CD14-positive monocyte (primary cell): ENCODE measurements at regions not wholly inside any gene's neighbourhood (a gene's known extent, or its start where the extent isn't known, plus 50 kb on each side); places are given as distances from the start of the nearest gene placed in this dataset.

Source experiments
- DNase-seq, 3 donors: peaks; one replicate each; pipeline ENCODE4 v3.0.0-alpha.2; 2011 to 2022
- H2AFZ ChIP-seq: 2 replicates; pipeline ENCODE4 v1.6.0; 2012; ENCODE audit warnings: mild to moderate bottlenecking, low read depth, low read length, inconsistent platforms; ENCODE audit not compliant: insufficient read depth, poor library complexity, severe bottlenecking
- H3K27ac ChIP-seq, 2 donors: 1 replicate in 1 of 2; 2 replicates in 1 of 2; pipeline ENCODE4 v1.5.1; 2012 to 2013; ENCODE audit warnings: low read length in 2 of 2, control low read depth in 1 of 2, inconsistent platforms in 1 of 2, low read depth in 1 of 2, mild to moderate bottlenecking in 1 of 2
- H3K27me3 ChIP-seq, 2 donors: one replicate each; pipeline versions ENCODE4 v1.6.0 to v1.6.1; 2011 to 2013; ENCODE audit warnings: low read length in 2 of 2; ENCODE audit not compliant: control insufficient read depth in 2 of 2, insufficient read depth in 2 of 2
- H3K36me3 ChIP-seq, 2 donors: replicated peaks in 1 of 2; 1 replicate in 1 of 2; 2 replicates in 1 of 2; pipeline versions ENCODE4 v1.5.1 to v1.6.1; 2012 to 2013; ENCODE audit warnings: low read length in 2 of 2, control low read depth in 1 of 2, inconsistent platforms in 1 of 2, mild to moderate bottlenecking in 1 of 2; ENCODE audit not compliant: insufficient read depth in 2 of 2, control insufficient read depth in 1 of 2
- H3K4me1 ChIP-seq, 2 donors: 1 replicate in 1 of 2; 2 replicates in 1 of 2; pipeline versions ENCODE4 v1.5.1 to v1.6.1; 2012 to 2013; ENCODE audit warnings: low read length in 2 of 2, control low read depth in 1 of 2, inconsistent platforms in 1 of 2, mild to moderate bottlenecking in 1 of 2, moderate library complexity in 1 of 2; ENCODE audit not compliant: insufficient read depth in 2 of 2, control insufficient read depth in 1 of 2
- H3K4me2 ChIP-seq: replicated peaks from 2 replicates; pipeline ENCODE3; 2012; ENCODE audit warnings: low read length, moderate library complexity, mild to moderate bottlenecking; ENCODE audit not compliant: poor library complexity, severe bottlenecking; ENCODE audit errors: extremely low read depth
- H3K4me3 ChIP-seq, 3 experiments: fragments of 200-600 bp in 1 of 3; sonication (generic) in 1 of 3; replicated peaks in 1 of 3; 1 replicate in 2 of 3; 2 replicates in 1 of 3; pipeline ENCODE4 v1.5.1; 2011 to 2013; ENCODE audit warnings: low read length in 3 of 3, mild to moderate bottlenecking in 3 of 3, control low read depth in 2 of 3, low read depth in 2 of 3, inconsistent platforms in 1 of 3, moderate library complexity in 1 of 3
- H3K79me2 ChIP-seq: 2 replicates; pipeline ENCODE4 v1.6.0; 2012; ENCODE audit warnings: mild to moderate bottlenecking, control low read depth, inconsistent platforms, low read length, moderate library complexity; ENCODE audit not compliant: insufficient read depth
- H3K9ac ChIP-seq: 2 replicates; pipeline ENCODE4 v1.6.0; 2017; ENCODE audit warnings: low read length, mild to moderate bottlenecking; ENCODE audit not compliant: insufficient read depth, poor library complexity, severe bottlenecking
- H3K9me3 ChIP-seq, 2 donors: replicated peaks in 1 of 2; 1 replicate in 1 of 2; 2 replicates in 1 of 2; pipeline versions ENCODE4 v1.5.1 to v1.6.1; 2012 to 2013; ENCODE audit warnings: low read length in 2 of 2, control low read depth in 1 of 2; ENCODE audit not compliant: control insufficient read depth in 1 of 2, insufficient read depth in 1 of 2
- H4K20me1 ChIP-seq: 2 replicates; pipeline ENCODE4 v1.6.0; 2012; ENCODE audit warnings: mild to moderate bottlenecking, low read length, control low read depth, moderate library complexity; ENCODE audit not compliant: insufficient read depth
- H3K27ac Mint-ChIP-seq, 7 donors: one replicate each; pipeline ENCODE4 v1.8.0; 2020; ENCODE audit warnings: mild to moderate bottlenecking in 7 of 7, mixed read lengths in 7 of 7, moderate library complexity in 6 of 7, inconsistent platforms in 2 of 7
- H3K27me3 Mint-ChIP-seq, 3 donors: one replicate each; pipeline ENCODE4 v1.8.0; 2021 to 2022; ENCODE audit warnings: low read depth in 3 of 3, mild to moderate bottlenecking in 3 of 3, mixed read lengths in 3 of 3, moderate library complexity in 3 of 3, inconsistent platforms in 1 of 3
- H3K36me3 Mint-ChIP-seq, 2 donors: one replicate each; pipeline ENCODE4 v1.8.0; 2020; ENCODE audit warnings: mixed read lengths in 2 of 2, inconsistent platforms in 1 of 2, mild to moderate bottlenecking in 1 of 2
- H3K4me1 Mint-ChIP-seq: one replicate; pipeline ENCODE4 v1.8.0; 2020; ENCODE audit warnings: mild to moderate bottlenecking, mixed read lengths
- H3K4me3 Mint-ChIP-seq, 2 donors: one replicate each; pipeline ENCODE4 v1.8.0; 2020; ENCODE audit warnings: mild to moderate bottlenecking in 2 of 2, mixed read lengths in 2 of 2, moderate library complexity in 1 of 2
- H3K9me3 Mint-ChIP-seq, 7 donors: one replicate each; pipeline ENCODE4 v1.8.0; 2020 to 2022; ENCODE audit warnings: mixed read lengths in 7 of 7, mild to moderate bottlenecking in 6 of 7, moderate library complexity in 6 of 7, inconsistent platforms in 2 of 7
- CTCF ChIP-seq: fragments of 200-600 bp; IDR thresholded peaks from one replicate; pipeline ENCODE4 v1.8.0; 2022; ENCODE audit warnings: antibody characterized with exemption, mild to moderate bottlenecking
- WGBS: methylation state at CpG from one replicate; pipeline ENCODE4 v1.1.5; 2013; ENCODE audit warnings: missing lambda C conversion rate; ENCODE audit not compliant: insufficient coverage; 5-methylcytosine and 5-hydroxymethylcytosine counted together
- intact Hi-C, 2 donors: fragments of 100-400 bp; cut with micrococcal nuclease; formaldehyde crosslinking; loops; one replicate each; pipeline versions ENCODE4 v1.15.0 to v1.15.1; 2023

DNA sequence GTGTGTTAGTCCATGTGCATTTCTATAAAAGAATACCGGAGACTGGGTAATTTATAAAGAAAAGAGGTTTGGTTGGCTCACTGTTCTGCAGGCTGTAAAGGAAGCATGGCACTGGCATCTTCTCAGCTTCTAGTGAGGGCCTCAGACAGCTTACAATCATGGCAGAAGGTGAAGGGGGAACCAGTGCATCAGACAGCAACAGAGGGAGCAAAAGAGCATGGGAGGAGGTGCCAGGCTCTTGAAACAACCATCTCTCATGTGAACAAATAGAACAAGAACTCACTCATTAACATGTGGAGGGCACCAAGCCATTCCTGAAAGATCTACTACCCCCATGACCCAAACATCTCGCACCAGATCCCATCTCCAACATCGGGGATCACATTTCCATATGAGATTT lies 89.2 kb upstream of the IL33 start:
- no peaks in the 10 kb centered on the region for H3K4me1 ChIP-seq
- H3K27ac Mint-ChIP-seq: no peak overlapping the region
- no peaks in the 10 kb centered on the region for H3K9me3 ChIP-seq
- no peaks in the 10 kb centered on the region for H3K4me1 Mint-ChIP-seq
- H3K79me2 ChIP-seq: no peaks in the 10 kb centered on the region
- no peak overlapping the region for H3K4me3 ChIP-seq
- whole genome bisulfite sequencing: 100% methylated on average over 1 of the region's 3 CpGs
- H2AFZ ChIP-seq: no peak overlapping the region
- intact Hi-C loops: no loop called here
- peaks cover 0 to 2% (median 0%) of the 10 kb centered on the region in 7 donors for H3K9me3 Mint-ChIP-seq
- H3K9ac ChIP-seq: no peak overlapping the region
- H3K4me3 Mint-ChIP-seq: peak overlapping the region in 1 of 2 donors; percentile 39
- DNase-seq: no peak
- H4K20me1 ChIP-seq: no peaks in the 10 kb centered on the region
- H3K36me3 Mint-ChIP-seq: no peaks in the 10 kb centered on the region
- H3K27me3 Mint-ChIP-seq: peaks cover 17 to 42% (median 22%) of the 10 kb centered on the region in 3 donors
- H3K27ac ChIP-seq: no peak overlapping the region
- TF ChIP-seq CTCF: no peak
- no peaks in the 10 kb centered on the region for H3K36me3 ChIP-seq
- peaks cover 9 to 15% of the 10 kb centered on the region in 2 donors for H3K27me3 ChIP-seq
- no peak overlapping the region for H3K4me2 ChIP-seq

DNA sequence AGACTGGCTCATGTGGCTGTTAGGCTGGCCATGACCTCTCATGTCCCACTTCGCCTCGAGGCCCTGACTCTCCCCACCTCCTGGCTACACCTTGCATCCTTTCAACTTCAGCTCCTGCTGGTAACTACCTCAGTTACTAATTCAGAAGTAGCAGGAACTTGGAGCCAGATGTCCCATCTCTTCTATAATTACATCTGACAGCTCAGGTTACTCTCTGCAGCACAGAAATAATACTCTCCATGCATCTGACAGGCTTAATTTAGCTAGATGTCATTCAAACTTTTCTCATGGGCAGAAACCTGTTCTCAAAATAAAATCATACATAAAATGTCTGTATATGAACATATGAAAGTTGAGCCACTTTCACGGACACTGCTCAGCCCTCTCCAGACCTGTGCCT lies 92.2 kb upstream of the IL33 start:
- H3K27ac Mint-ChIP-seq: peak overlapping the region in 1 of 7 donors; percentile 61

More for the DNA sequence above, 92.2 kb upstream of the IL33 start:
- no peak for DNase-seq
- intact Hi-C loops: no loop called here
- H3K9me3 Mint-ChIP-seq: peaks cover 0 to 2% (median 0%) of the 10 kb centered on the region in 7 donors
- Histone ChIP-seq H3K4me1 (no peaks in the 10 kb centered on the region), H3K4me2 (no peak overlapping the region), H3K79me2 (no peaks in the 10 kb centered on the region), H3K9ac (no peak overlapping the region), H2AFZ (no peak overlapping the region), H4K20me1 (no peaks in the 10 kb centered on the region), H3K9me3 (no peaks in the 10 kb centered on the region), H3K27me3 (peaks cover 5 to 8% of the 10 kb centered on the region in 2 donors), H3K27ac (no peak overlapping the region), H3K36me3 (no peaks in the 10 kb centered on the region), H3K4me3 (no peak overlapping the region)
- no peak for TF ChIP-seq CTCF
- H3K4me1 Mint-ChIP-seq: no peaks in the 10 kb centered on the region
- no peak overlapping the region for H3K4me3 Mint-ChIP-seq
- H3K27me3 Mint-ChIP-seq: peaks cover 10 to 31% (median 15%) of the 10 kb centered on the region in 3 donors
- WGBS: 83% methylated on average over 2 of the region's 3 CpGs
- H3K36me3 Mint-ChIP-seq: no peaks in the 10 kb centered on the region
